ENCODE measurements at regions not wholly inside any gene's neighbourhood (a gene's known extent, or its start where the extent isn't known, plus 50 kb on each side); places are given as distances from the start of the nearest gene placed in this dataset.

DNA sequence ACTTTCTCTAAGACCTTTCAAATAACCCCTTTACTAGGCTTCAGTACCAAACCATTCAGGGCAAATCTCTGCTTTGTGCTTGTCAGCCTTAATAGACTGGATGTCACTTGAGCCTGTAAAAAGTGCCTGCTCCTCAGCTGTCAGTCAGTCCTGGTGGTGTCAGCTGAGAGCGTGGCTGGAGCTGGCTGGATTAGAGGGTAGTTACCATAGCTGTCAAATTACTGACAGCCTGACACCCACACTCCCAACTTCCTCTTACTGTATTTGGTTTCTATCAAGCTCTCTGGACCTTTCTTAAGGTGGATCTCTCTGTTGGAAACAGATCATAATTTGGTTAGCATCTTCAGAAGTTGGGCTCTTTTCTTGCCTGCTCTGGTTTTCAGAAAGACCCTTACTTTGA lies 371.4 kb upstream of the ATP5MC3 start:
- no peak overlapping the region for H3K4me3 ChIP-seq
- no peak for DNase-seq (ENCODE audit: low spot score in 2 of 2)
- H3K36me3 ChIP-seq = no peaks in the 10 kb centered on the region
- no peak overlapping the region for H3K27ac ChIP-seq
- peaks cover 0 to 4% of the 10 kb centered on the region in 2 donors for H3K27me3 ChIP-seq
- H3K4me1 ChIP-seq = no peaks in the 10 kb centered on the region
- intact Hi-C loops (cut with DNase I; ENCODE audit: low total_unique reads) = no loop called here
- no peaks in the 10 kb centered on the region for H3K9me3 ChIP-seq
- no peak for TF ChIP-seq POLR2AphosphoS5 (IDR thresholded peaks at IDR 0.05)
- TF ChIP-seq POLR2A (IDR thresholded peaks at IDR 0.05) = no peak
- TF ChIP-seq, protein P1, sequence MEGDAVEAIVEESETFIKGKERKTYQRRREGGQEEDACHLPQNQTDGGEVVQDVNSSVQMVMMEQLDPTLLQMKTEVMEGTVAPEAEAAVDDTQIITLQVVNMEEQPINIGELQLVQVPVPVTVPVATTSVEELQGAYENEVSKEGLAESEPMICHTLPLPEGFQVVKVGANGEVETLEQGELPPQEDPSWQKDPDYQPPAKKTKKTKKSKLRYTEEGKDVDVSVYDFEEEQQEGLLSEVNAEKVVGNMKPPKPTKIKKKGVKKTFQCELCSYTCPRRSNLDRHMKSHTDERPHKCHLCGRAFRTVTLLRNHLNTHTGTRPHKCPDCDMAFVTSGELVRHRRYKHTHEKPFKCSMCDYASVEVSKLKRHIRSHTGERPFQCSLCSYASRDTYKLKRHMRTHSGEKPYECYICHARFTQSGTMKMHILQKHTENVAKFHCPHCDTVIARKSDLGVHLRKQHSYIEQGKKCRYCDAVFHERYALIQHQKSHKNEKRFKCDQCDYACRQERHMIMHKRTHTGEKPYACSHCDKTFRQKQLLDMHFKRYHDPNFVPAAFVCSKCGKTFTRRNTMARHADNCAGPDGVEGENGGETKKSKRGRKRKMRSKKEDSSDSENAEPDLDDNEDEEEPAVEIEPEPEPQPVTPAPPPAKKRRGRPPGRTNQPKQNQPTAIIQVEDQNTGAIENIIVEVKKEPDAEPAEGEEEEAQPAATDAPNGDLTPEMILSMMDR (IDR thresholded peaks at IDR 0.05) = no peak

DNA sequence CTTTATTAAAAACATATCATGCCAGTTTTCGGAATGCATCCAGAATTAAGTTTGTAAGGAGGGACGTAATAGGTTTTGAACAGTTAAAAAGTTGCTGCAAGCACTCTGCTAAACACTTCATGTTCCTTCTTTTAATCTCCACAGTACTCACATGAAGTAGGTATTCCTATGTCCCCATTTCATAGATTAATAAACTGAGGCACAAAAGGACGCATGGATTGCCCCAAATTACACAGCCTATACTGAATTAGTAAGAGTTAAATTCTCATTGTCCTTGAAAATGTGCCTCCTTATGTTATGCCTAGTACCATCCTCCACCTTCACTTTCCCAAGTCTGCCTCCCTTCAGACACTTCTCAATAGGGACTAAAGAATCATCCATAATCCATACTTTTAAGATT lies 358.9 kb upstream of the ATP5MC3 start:
- no peaks in the 10 kb centered on the region for H3K27me3 ChIP-seq
- DNase-seq (ENCODE audit: low spot score in 2 of 2) = no peak
- no peak overlapping the region for H3K4me3 ChIP-seq
- intact Hi-C loops (cut with DNase I; ENCODE audit: low total_unique reads) = no loop called here
- peaks cover 0 to 17% of the 10 kb centered on the region in 2 donors for H3K9me3 ChIP-seq
- no peaks in the 10 kb centered on the region for H3K36me3 ChIP-seq
- no peak overlapping the region for H3K27ac ChIP-seq
- TF ChIP-seq POLR2AphosphoS5 (IDR thresholded peaks at IDR 0.05) = no peak
- TF ChIP-seq, protein P1 (IDR thresholded peaks at IDR 0.05) = no peak
- no peak for TF ChIP-seq POLR2A (IDR thresholded peaks at IDR 0.05)
- H3K4me1 ChIP-seq = no peaks in the 10 kb centered on the region

DNA sequence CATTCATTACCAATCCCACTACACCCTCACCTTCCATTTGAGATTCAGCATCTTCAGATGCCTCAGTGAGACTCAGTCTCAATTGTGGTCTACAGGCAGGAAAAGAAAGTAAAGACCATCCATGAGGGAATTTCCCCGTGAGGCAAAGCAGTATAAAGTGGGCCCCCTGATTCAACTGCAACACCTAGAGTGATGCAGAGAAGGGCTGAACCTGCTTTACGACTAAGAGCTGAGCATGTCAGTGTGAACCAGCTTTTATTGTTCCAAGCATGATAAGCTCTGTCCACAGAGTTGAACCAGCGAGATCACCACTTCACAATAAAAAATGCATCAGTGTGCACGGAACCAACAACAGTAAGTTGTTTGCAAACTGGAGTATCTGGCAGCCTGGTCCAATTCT lies 357.6 kb upstream of the ATP5MC3 start:
- DNase-seq (ENCODE audit: low spot score in 2 of 2) = no peak
- Histone ChIP-seq H3K36me3 (no peaks in the 10 kb centered on the region), H3K27me3 (no peaks in the 10 kb centered on the region), H3K4me3 (no peak overlapping the region), H3K27ac (no peak overlapping the region), H3K9me3 (peaks cover 0 to 12% of the 10 kb centered on the region in 2 donors), H3K4me1 (no peaks in the 10 kb centered on the region)
- intact Hi-C loops (cut with DNase I; ENCODE audit: low total_unique reads) = no loop called here
- TF ChIP-seq POLR2AphosphoS5 (IDR thresholded peaks at IDR 0.05) = no peak
- no peak for TF ChIP-seq POLR2A (IDR thresholded peaks at IDR 0.05)
- TF ChIP-seq, protein P1 (IDR thresholded peaks at IDR 0.05) = no peak

DNA sequence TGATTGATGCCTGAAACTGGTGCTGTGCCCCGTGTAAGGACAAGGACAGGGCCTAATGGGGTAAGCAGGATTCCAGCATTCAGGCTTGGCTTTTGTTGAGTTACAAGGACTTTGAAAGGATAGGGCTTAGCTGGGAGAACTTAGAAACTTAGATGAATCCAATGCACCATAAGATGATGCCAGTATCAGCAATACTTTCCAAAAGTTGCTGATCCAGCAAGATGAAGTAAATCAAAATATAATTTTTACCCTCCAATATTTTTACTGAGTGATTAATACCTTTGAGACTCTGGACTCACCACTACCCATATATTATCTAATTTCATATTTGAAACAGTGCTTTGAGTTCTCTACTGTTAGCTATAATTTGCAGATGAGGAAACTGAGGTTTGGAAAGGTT lies 354.5 kb upstream of the ATP5MC3 start:
- Histone ChIP-seq H3K4me3 (no peak overlapping the region), H3K27ac (no peak overlapping the region), H3K4me1 (no peaks in the 10 kb centered on the region), H3K9me3 (no peaks in the 10 kb centered on the region), H3K36me3 (no peaks in the 10 kb centered on the region), H3K27me3 (no peaks in the 10 kb centered on the region)
- intact Hi-C loops (cut with DNase I; ENCODE audit: low total_unique reads) = no loop called here
- TF ChIP-seq, protein P1 (IDR thresholded peaks at IDR 0.05) = no peak
- TF ChIP-seq POLR2AphosphoS5 (IDR thresholded peaks at IDR 0.05) (no peak), POLR2A (IDR thresholded peaks at IDR 0.05) (no peak)
- DNase-seq (ENCODE audit: low spot score in 2 of 2) = no peak

DNA sequence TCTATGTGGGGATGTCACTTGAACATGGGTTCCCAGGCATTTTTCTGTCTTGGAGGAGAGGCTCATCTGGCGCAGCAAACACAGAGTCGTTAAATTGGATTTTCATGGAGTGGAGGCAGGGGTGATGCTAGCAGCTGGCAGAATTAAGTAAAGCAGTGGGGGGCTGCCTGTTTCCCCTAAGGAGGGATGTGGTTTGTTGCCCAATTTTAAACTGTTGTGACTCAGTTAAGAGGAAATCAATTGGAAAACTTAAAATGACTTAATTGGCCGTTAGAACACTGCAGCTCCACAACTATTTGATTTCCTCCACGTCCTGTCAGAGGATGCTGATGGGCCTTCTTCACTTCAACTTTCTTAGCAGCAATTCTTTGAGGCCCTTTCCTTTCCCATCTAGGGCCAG lies 354.1 kb upstream of the ATP5MC3 start:
- intact Hi-C loops (cut with DNase I; ENCODE audit: low total_unique reads) = no loop called here

More for the DNA sequence above, 354.1 kb upstream of the ATP5MC3 start:
- H3K4me1 ChIP-seq = no peaks in the 10 kb centered on the region
- H3K27me3 ChIP-seq = no peaks in the 10 kb centered on the region
- DNase-seq (ENCODE audit: low spot score in 2 of 2) = no peak
- H3K27ac ChIP-seq = no peak overlapping the region
- H3K9me3 ChIP-seq = no peaks in the 10 kb centered on the region
- TF ChIP-seq, protein P1 (IDR thresholded peaks at IDR 0.05) = no peak
- TF ChIP-seq POLR2AphosphoS5 (IDR thresholded peaks at IDR 0.05) = no peak
- TF ChIP-seq POLR2A (IDR thresholded peaks at IDR 0.05) = no peak
- no peaks in the 10 kb centered on the region for H3K36me3 ChIP-seq
- no peak overlapping the region for H3K4me3 ChIP-seq
